ENCODE measurements at regions not wholly inside any gene's neighbourhood (a gene's known extent, or its start where the extent isn't known, plus 50 kb on each side); places are given as distances from the start of the nearest gene placed in this dataset.
A peak's percentile ranks its signal among the peaks of the same experiment; 100 is the strongest.
"Not testable (repeated sequence)": the region's sequence is repeated elsewhere in the genome, so short reads cannot be mapped to it uniquely, and the experiment has no call there.

GRCh38 chr16:27641260-27641659 is 91.3 kb downstream of the KATNIP start:
- H3K36me3 ChIP-seq (ENCODE audit: insufficient read depth, low read length, poor library complexity, severe bottlenecking): no peaks in the 10 kb centered on the region
- H3K27ac ChIP-seq (ENCODE audit: low read depth, low read length, poor library complexity, severe bottlenecking): no peak overlapping the region
- DNase-seq (ENCODE audit: low spot score): no peak
- TF ChIP-seq CTCF (conservative IDR thresholded peaks at IDR 0.05; ENCODE audit: low read depth, low read length) (no peak), EZH2 (IDR thresholded peaks at IDR 0.05; ENCODE audit: borderline replicate concordance, low read depth, low read length, poor library complexity, severe bottlenecking) (no peak)
- H3K4me1 ChIP-seq (ENCODE audit: insufficient read depth, low read length, poor library complexity, severe bottlenecking): no peaks in the 10 kb centered on the region
- H3K9me3 ChIP-seq (ENCODE audit: low read depth, low read length, poor library complexity, severe bottlenecking): no peaks in the 10 kb centered on the region
- H3K4me3 ChIP-seq (ENCODE audit: low read depth, low read length, poor library complexity, severe bottlenecking): no peak overlapping the region
- ChIA-PET CTCF (interaction anchor here (0.6 kb wide), 1 partner anchor 119 kb away, joined by 4 read pairs; no protein-coding TSS in a partner anchor), POLR2A (ENCODE audit: low non-redundant PET) (no interaction called here)
- no peaks in the 10 kb centered on the region for H3K27me3 ChIP-seq (replicated peaks; ENCODE audit: insufficient read depth, low read depth, low read length, poor library complexity)
- no TSS peak for BruUV-seq (replicated peaks)
- intact Hi-C loops (cut with micrococcal nuclease; ENCODE audit: unreplicated experiment): no loop called here

GRCh38 chr16:27641734-27642415 is 91.9 kb downstream of the KATNIP start:
- H3K27me3 ChIP-seq (replicated peaks; ENCODE audit: insufficient read depth, low read depth, low read length, poor library complexity); DNase-seq (ENCODE audit: low spot score); H3K36me3 ChIP-seq (ENCODE audit: insufficient read depth, low read length, poor library complexity, severe bottlenecking); CTCF ChIA-PET; POLR2A ChIA-PET (ENCODE audit: low non-redundant PET); H3K9me3 ChIP-seq (ENCODE audit: low read depth, low read length, poor library complexity, severe bottlenecking); H3K4me1 ChIP-seq (ENCODE audit: insufficient read depth, low read length, poor library complexity, severe bottlenecking); BruUV-seq (replicated peaks); H3K27ac ChIP-seq (ENCODE audit: low read depth, low read length, poor library complexity, severe bottlenecking); intact Hi-C loops (cut with micrococcal nuclease; ENCODE audit: unreplicated experiment); H3K4me3 ChIP-seq (ENCODE audit: low read depth, low read length, poor library complexity, severe bottlenecking): not testable (repeated sequence)

GRCh38 chr16:27642756-27643155 is 92.8 kb downstream of the KATNIP start:
- Histone ChIP-seq H3K4me1 (ENCODE audit: insufficient read depth, low read length, poor library complexity, severe bottlenecking) (no peaks in the 10 kb centered on the region), H3K36me3 (ENCODE audit: insufficient read depth, low read length, poor library complexity, severe bottlenecking) (no peaks in the 10 kb centered on the region), H3K27ac (ENCODE audit: low read depth, low read length, poor library complexity, severe bottlenecking) (no peak overlapping the region), H3K27me3 (replicated peaks; ENCODE audit: insufficient read depth, low read depth, low read length, poor library complexity) (no peaks in the 10 kb centered on the region), H3K9me3 (ENCODE audit: low read depth, low read length, poor library complexity, severe bottlenecking) (no peaks in the 10 kb centered on the region), H3K4me3 (ENCODE audit: low read depth, low read length, poor library complexity, severe bottlenecking) (no peak overlapping the region)
- POLR2A ChIA-PET (ENCODE audit: low non-redundant PET): no interaction called here
- TF ChIP-seq CTCF (conservative IDR thresholded peaks at IDR 0.05; ENCODE audit: low read depth, low read length) (peak; percentile 40), EZH2 (IDR thresholded peaks at IDR 0.05; ENCODE audit: borderline replicate concordance, low read depth, low read length, poor library complexity, severe bottlenecking) (no peak)
- peak; percentile 18 for DNase-seq (ENCODE audit: low spot score)
- CTCF ChIA-PET: no interaction called here
- intact Hi-C loops (cut with micrococcal nuclease; ENCODE audit: unreplicated experiment): no loop called here
- BruUV-seq (replicated peaks): no TSS peak

- BruUV-seq (replicated peaks): no TSS peak
- POLR2A ChIA-PET (ENCODE audit: low non-redundant PET): no interaction called here
- DNase-seq (ENCODE audit: low spot score): peak; percentile 18
- no peaks in the 10 kb centered on the region for H3K36me3 ChIP-seq (ENCODE audit: insufficient read depth, low read length, poor library complexity, severe bottlenecking)
- no peaks in the 10 kb centered on the region for H3K4me1 ChIP-seq (ENCODE audit: insufficient read depth, low read length, poor library complexity, severe bottlenecking)
- H3K27me3 ChIP-seq (replicated peaks; ENCODE audit: insufficient read depth, low read depth, low read length, poor library complexity): no peaks in the 10 kb centered on the region
- no peaks in the 10 kb centered on the region for H3K9me3 ChIP-seq (ENCODE audit: low read depth, low read length, poor library complexity, severe bottlenecking)
- no peak overlapping the region for H3K4me3 ChIP-seq (ENCODE audit: low read depth, low read length, poor library complexity, severe bottlenecking)
- intact Hi-C loops (cut with micrococcal nuclease; ENCODE audit: unreplicated experiment): no loop called here
- no peak overlapping the region for H3K27ac ChIP-seq (ENCODE audit: low read depth, low read length, poor library complexity, severe bottlenecking)
- no peak for TF ChIP-seq EZH2 (IDR thresholded peaks at IDR 0.05; ENCODE audit: borderline replicate concordance, low read depth, low read length, poor library complexity, severe bottlenecking)
- CTCF ChIA-PET: no interaction called here
Observed at GRCh38 chr16:27644165-27644564, 94.2 kb downstream of the KATNIP start.

Measured in A673 (cell line).